ENCODE measurements at regions not wholly inside any gene's neighbourhood (a gene's known extent, or its start where the extent isn't known, plus 50 kb on each side); places are given as distances from the start of the nearest gene placed in this dataset.

GRCh38 chr2:14424478-14425390, 207.8 kb upstream of the LRATD1 start:
- ChIA-PET POLR2A (no interaction called here), CTCF (ENCODE audit: unreplicated experiment) (no interaction called here)
- no TSS peak for BruUV-seq (replicated peaks)
- intact Hi-C loops (cut with micrococcal nuclease; ENCODE audit: unreplicated experiment) = no loop called here
- H3K4me3 ChIP-seq (ENCODE audit: low read depth, low read length, poor library complexity, severe bottlenecking) = no peak overlapping the region
- no peak overlapping the region for H3K27ac ChIP-seq (ENCODE audit: low read depth, low read length, poor library complexity, severe bottlenecking)
- TF ChIP-seq EZH2phosphoT487 (IDR thresholded peaks at IDR 0.05; ENCODE audit: borderline replicate concordance, low read depth, low read length) (no peak), CTCF (conservative IDR thresholded peaks at IDR 0.05; ENCODE audit: low read length) (no peak)
- no peaks in the 10 kb centered on the region for H3K9me3 ChIP-seq (ENCODE audit: low read length)
- no peak for DNase-seq (ENCODE audit: low spot score)
- no peaks in the 10 kb centered on the region for H3K9me2 ChIP-seq (ENCODE audit: insufficient read depth, low read length)
- H3K36me3 ChIP-seq (ENCODE audit: insufficient read depth, low read length) = no peaks in the 10 kb centered on the region
- H2AFZ ChIP-seq (ENCODE audit: low read length) = no peak overlapping the region
- no peaks in the 10 kb centered on the region for H3K79me2 ChIP-seq (ENCODE audit: insufficient read depth, low read depth, low read length)
- H3K4me1 ChIP-seq (ENCODE audit: insufficient read depth, low read length, poor library complexity, severe bottlenecking) = no peaks in the 10 kb centered on the region
- no peaks in the 10 kb centered on the region for H4K20me1 ChIP-seq (ENCODE audit: insufficient read depth, low read length)
- no peak overlapping the region for H3K4me2 ChIP-seq (ENCODE audit: low read length)

GRCh38 chr2:14425869-14426268, 206.6 kb upstream of the LRATD1 start:
- Histone ChIP-seq H3K9me3 (ENCODE audit: low read length) (no peaks in the 10 kb centered on the region), H3K9me2 (ENCODE audit: insufficient read depth, low read length) (no peaks in the 10 kb centered on the region), H3K4me1 (ENCODE audit: insufficient read depth, low read length, poor library complexity, severe bottlenecking) (no peaks in the 10 kb centered on the region), H3K79me2 (ENCODE audit: insufficient read depth, low read depth, low read length) (no peaks in the 10 kb centered on the region), H4K20me1 (ENCODE audit: insufficient read depth, low read length) (no peaks in the 10 kb centered on the region), H3K4me3 (ENCODE audit: low read depth, low read length, poor library complexity, severe bottlenecking) (no peak overlapping the region), H2AFZ (ENCODE audit: low read length) (no peak overlapping the region), H3K36me3 (ENCODE audit: insufficient read depth, low read length) (no peaks in the 10 kb centered on the region), H3K27ac (ENCODE audit: low read depth, low read length, poor library complexity, severe bottlenecking) (no peak overlapping the region), H3K4me2 (ENCODE audit: low read length) (no peak overlapping the region)
- no peak for DNase-seq (ENCODE audit: low spot score)
- ChIA-PET CTCF (ENCODE audit: unreplicated experiment) (no interaction called here), POLR2A (no interaction called here)
- intact Hi-C loops (cut with micrococcal nuclease; ENCODE audit: unreplicated experiment) = no loop called here
- no peak for TF ChIP-seq EZH2phosphoT487 (IDR thresholded peaks at IDR 0.05; ENCODE audit: borderline replicate concordance, low read depth, low read length)
- TF ChIP-seq CTCF (conservative IDR thresholded peaks at IDR 0.05; ENCODE audit: low read length) = no peak
- no TSS peak for BruUV-seq (replicated peaks)

GRCh38 chr2:14428056-14428455, 204.5 kb upstream of the LRATD1 start:
- no peak overlapping the region for H3K4me3 ChIP-seq (ENCODE audit: low read depth, low read length, poor library complexity, severe bottlenecking)
- no peaks in the 10 kb centered on the region for H4K20me1 ChIP-seq (ENCODE audit: insufficient read depth, low read length)
- H3K4me1 ChIP-seq (ENCODE audit: insufficient read depth, low read length, poor library complexity, severe bottlenecking) = no peaks in the 10 kb centered on the region
- TF ChIP-seq CTCF (conservative IDR thresholded peaks at IDR 0.05; ENCODE audit: low read length) = no peak
- TF ChIP-seq EZH2phosphoT487 (IDR thresholded peaks at IDR 0.05; ENCODE audit: borderline replicate concordance, low read depth, low read length) = no peak
- no TSS peak for BruUV-seq (replicated peaks)
- no peak for DNase-seq (ENCODE audit: low spot score)
- no peak overlapping the region for H2AFZ ChIP-seq (ENCODE audit: low read length)
- no peaks in the 10 kb centered on the region for H3K79me2 ChIP-seq (ENCODE audit: insufficient read depth, low read depth, low read length)
- no peak overlapping the region for H3K4me2 ChIP-seq (ENCODE audit: low read length)
- H3K9me2 ChIP-seq (ENCODE audit: insufficient read depth, low read length) = no peaks in the 10 kb centered on the region
- intact Hi-C loops (cut with micrococcal nuclease; ENCODE audit: unreplicated experiment) = no loop called here
- no peaks in the 10 kb centered on the region for H3K9me3 ChIP-seq (ENCODE audit: low read length)
- no peak overlapping the region for H3K27ac ChIP-seq (ENCODE audit: low read depth, low read length, poor library complexity, severe bottlenecking)
- CTCF ChIA-PET (ENCODE audit: unreplicated experiment) = no interaction called here
- H3K36me3 ChIP-seq (ENCODE audit: insufficient read depth, low read length) = no peaks in the 10 kb centered on the region
- POLR2A ChIA-PET = no interaction called here
